Ovary (tissue), 7 donors: ENCODE measurements at regions not wholly inside any gene's neighbourhood (a gene's known extent, or its start where the extent isn't known, plus 50 kb on each side); places are given as distances from the start of the nearest gene placed in this dataset.

ENCODE experiments used
- DNase-seq, 5 donors: peaks; one replicate each; pipeline ENCODE4 v3.0.0-alpha.2; 2019 to 2020
- H3K27ac ChIP-seq, 2 donors: fragments of 200-600 bp; one replicate each; pipeline versions ENCODE4 v1.5.1 to v1.8.0; 2019 to 2022
- H3K27me3 ChIP-seq: fragments of 200-600 bp; one replicate; pipeline ENCODE4 v1.8.0; 2022
- H3K36me3 ChIP-seq: fragments of 200-600 bp; sonication (generic); one replicate; pipeline ENCODE4 v1.5.1; 2019
- H3K4me1 ChIP-seq: one replicate; pipeline ENCODE4 v1.8.1; 2013; ENCODE audit warnings: mild to moderate bottlenecking, moderate library complexity; ENCODE audit not compliant: insufficient read depth
- H3K4me3 ChIP-seq: fragments of 200-600 bp; sonication (generic); one replicate; pipeline ENCODE4 v1.5.1; 2017
- H3K9me3 ChIP-seq, 2 donors: fragments of 200-600 bp in 1 of 2; sonication (generic) in 1 of 2; one replicate each; pipeline versions ENCODE4 v1.5.1 to v1.8.1; 2013 to 2019; ENCODE audit warnings: mild to moderate bottlenecking in 1 of 2, moderate library complexity in 1 of 2
- EP300 ChIP-seq: sonication (generic); formaldehyde crosslinking; IDR thresholded peaks from one replicate; pipeline ENCODE4 v1.6.1; 2017; ENCODE audit warnings: antibody characterized with exemption
- POLR2A ChIP-seq: fragments of 450-650 bp; IDR thresholded peaks from one replicate; pipeline ENCODE4 v1.6.1; 2017; ENCODE audit warnings: antibody characterized with exemption, mild to moderate bottlenecking, moderate library complexity
- WGBS, 3 donors: extraction: QIAGEN DNeasy Blood & Tissue Kit in 1 of 3; methylation state at CpG; one replicate each; pipeline versions ENCODE4 v1.1.5 to v1.1.7; 2013 to 2017; 5-methylcytosine and 5-hydroxymethylcytosine counted together
- intact Hi-C, 4 donors: fragments of 100-400 bp; cut with DNase I; formaldehyde crosslinking; loops; one replicate each; pipeline versions ENCODE4 v1.11.0 to v1.15.1; 2022 to 2023
- TF ChIP-seq, protein P1 (sequence below), 3 donors: fragments of 450-650 bp in 2 of 3; fragments of 200-600 bp in 1 of 3; IDR thresholded peaks; one replicate each; pipeline versions ENCODE4 v1.5.1 to v1.8.0; 2016 to 2022; ENCODE audit warnings: antibody characterized with exemption in 3 of 3, mild to moderate bottlenecking in 1 of 3
- donor health status: DM: no; HTN: no; CAD: no; lungs with moderate emphysema.
- donor health status: DM: no; HTN: no; CAD: no.
- donor health status: Bipolar disorder and iron deficiency.
- donor health status: DM: no; HTN: no; CAD: no.
- donor health status: DM: yes; HTN: yes; CAD: no.

- no peak overlapping the region for H3K27ac ChIP-seq
- H3K36me3 ChIP-seq: no peaks in the 10 kb centered on the region
- 67 to 83% (median 78%) methylated on average over 1 of the region's 1 CpG for WGBS, 3 donors
- TF ChIP-seq EP300 (no peak), POLR2A (no peak)
- TF ChIP-seq, protein P1, sequence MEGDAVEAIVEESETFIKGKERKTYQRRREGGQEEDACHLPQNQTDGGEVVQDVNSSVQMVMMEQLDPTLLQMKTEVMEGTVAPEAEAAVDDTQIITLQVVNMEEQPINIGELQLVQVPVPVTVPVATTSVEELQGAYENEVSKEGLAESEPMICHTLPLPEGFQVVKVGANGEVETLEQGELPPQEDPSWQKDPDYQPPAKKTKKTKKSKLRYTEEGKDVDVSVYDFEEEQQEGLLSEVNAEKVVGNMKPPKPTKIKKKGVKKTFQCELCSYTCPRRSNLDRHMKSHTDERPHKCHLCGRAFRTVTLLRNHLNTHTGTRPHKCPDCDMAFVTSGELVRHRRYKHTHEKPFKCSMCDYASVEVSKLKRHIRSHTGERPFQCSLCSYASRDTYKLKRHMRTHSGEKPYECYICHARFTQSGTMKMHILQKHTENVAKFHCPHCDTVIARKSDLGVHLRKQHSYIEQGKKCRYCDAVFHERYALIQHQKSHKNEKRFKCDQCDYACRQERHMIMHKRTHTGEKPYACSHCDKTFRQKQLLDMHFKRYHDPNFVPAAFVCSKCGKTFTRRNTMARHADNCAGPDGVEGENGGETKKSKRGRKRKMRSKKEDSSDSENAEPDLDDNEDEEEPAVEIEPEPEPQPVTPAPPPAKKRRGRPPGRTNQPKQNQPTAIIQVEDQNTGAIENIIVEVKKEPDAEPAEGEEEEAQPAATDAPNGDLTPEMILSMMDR (IDR thresholded peaks at IDR 0.05): no peak
- no peak for DNase-seq
- no peak overlapping the region for H3K4me3 ChIP-seq
- H3K4me1 ChIP-seq: no peaks in the 10 kb centered on the region
- no peaks in the 10 kb centered on the region for H3K27me3 ChIP-seq
- peaks cover 0 to 4% of the 10 kb centered on the region in 2 donors for H3K9me3 ChIP-seq
- intact Hi-C loops: no loop called here
Observed at GRCh38 chr13:82569581-82569980, 1312.7 kb downstream of the SLITRK1 start.

DNA sequence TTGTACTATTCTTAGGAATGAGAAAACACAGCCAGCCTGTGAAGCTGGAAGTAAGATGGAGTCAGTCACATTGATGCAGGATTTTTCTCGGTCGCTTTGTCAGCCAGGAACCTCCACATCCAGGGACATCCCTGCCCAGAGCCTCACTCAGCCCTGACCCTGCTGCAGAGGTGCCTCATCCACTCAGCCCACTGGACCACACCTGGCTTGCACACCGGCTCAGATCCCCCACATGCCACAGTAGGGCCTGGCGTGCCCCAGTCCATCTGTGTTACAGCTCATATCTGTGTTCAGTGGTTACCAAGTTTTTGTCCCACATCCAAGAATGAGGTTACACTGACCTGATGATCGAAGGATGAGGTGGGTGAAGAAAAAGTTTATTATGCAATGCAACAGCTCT, 1315.4 kb downstream of the SLITRK1 start:
- H3K4me1 ChIP-seq: no peaks in the 10 kb centered on the region
- DNase-seq: no peak
- no peak overlapping the region for H3K27ac ChIP-seq
- no peaks in the 10 kb centered on the region for H3K36me3 ChIP-seq
- H3K4me3 ChIP-seq: no peak overlapping the region
- intact Hi-C loops: no loop called here
- no peaks in the 10 kb centered on the region for H3K27me3 ChIP-seq
- 71% methylated on average over 5 of the region's 5 CpGs for WGBS, 3 donors
- peaks cover 0 to 4% of the 10 kb centered on the region in 2 donors for H3K9me3 ChIP-seq
- TF ChIP-seq, protein P1 (IDR thresholded peaks at IDR 0.05): no peak
- TF ChIP-seq EP300 (no peak), POLR2A (no peak)

DNA sequence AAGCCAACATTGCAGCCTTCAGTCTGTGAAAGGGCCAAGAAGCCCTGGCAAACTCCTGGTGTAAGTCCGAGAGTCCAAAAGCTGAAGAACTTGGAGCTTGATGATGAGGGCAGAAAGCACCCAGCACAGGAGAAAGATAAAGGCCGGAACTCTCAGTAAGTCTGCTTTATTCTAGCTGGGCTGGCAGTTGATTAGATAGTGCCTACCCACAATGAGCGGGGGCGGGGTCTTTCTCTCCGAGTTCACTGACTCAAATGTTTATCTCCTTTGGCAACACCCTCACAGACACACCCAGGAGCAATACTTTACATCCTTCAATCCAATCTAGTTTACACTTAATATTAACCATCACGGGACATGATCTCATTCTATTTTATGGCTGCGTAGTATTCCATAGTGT, 1317.1 kb downstream of the SLITRK1 start:
- H3K27me3 ChIP-seq: peaks cover 3% of the 10 kb centered on the region
- no peak overlapping the region for H3K4me3 ChIP-seq
- H3K36me3 ChIP-seq: no peaks in the 10 kb centered on the region
- no peak for DNase-seq
- 71 to 88% (median 84%) methylated on average over 7 of the region's 7 CpGs for WGBS, 3 donors
- peaks cover 0 to 3% of the 10 kb centered on the region in 2 donors for H3K9me3 ChIP-seq
- intact Hi-C loops: no loop called here
- no peak overlapping the region for H3K27ac ChIP-seq
- H3K4me1 ChIP-seq: no peaks in the 10 kb centered on the region
- TF ChIP-seq EP300: no peak
- no peak for TF ChIP-seq POLR2A
- TF ChIP-seq, protein P1 (IDR thresholded peaks at IDR 0.05): no peak

- no peak overlapping the region for H3K4me3 ChIP-seq
- DNase-seq: no peak
- no peaks in the 10 kb centered on the region for H3K9me3 ChIP-seq
- no peak overlapping the region for H3K27ac ChIP-seq
- 72 to 80% (median 77%) methylated on average over 1 of the region's 1 CpG for WGBS, 3 donors
- no peaks in the 10 kb centered on the region for H3K4me1 ChIP-seq
- intact Hi-C loops: no loop called here
- H3K27me3 ChIP-seq: peaks cover 3% of the 10 kb centered on the region
- no peaks in the 10 kb centered on the region for H3K36me3 ChIP-seq
- TF ChIP-seq, protein P1 (IDR thresholded peaks at IDR 0.05): no peak
- TF ChIP-seq EP300: no peak
- no peak for TF ChIP-seq POLR2A
Observed at GRCh38 chr13:82560889-82561288, 1321.4 kb downstream of the SLITRK1 start.

DNA sequence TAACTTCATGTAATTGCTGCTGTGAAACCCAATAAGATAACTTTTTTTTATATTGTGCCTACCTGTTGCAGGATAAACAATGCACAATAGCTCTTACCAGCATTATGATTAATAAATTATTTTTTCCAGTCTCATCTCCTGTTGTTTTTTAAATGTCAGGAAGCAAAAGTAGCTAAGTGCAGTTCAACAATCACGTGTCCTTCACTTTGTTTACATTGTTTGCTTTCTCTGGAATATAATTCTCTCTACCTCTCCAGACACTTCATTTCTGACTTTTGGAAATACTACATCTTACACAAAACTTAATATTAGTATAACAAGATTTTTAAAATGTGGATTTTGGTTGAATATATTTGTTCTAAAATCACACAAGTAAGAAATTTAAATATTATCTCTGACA, 1359.4 kb downstream of the SLITRK1 start:
- no peak for DNase-seq
- Histone ChIP-seq H3K36me3 (no peaks in the 10 kb centered on the region), H3K27ac (no peak overlapping the region), H3K9me3 (no peaks in the 10 kb centered on the region), H3K4me1 (no peaks in the 10 kb centered on the region), H3K27me3 (no peaks in the 10 kb centered on the region), H3K4me3 (no peak overlapping the region)
- TF ChIP-seq, protein P1 (IDR thresholded peaks at IDR 0.05): no peak
- TF ChIP-seq POLR2A (no peak), EP300 (no peak)
- intact Hi-C loops: no loop called here
- WGBS, 3 donors: 3 to 15% (median 3%) methylated on average over 1 of the region's 1 CpG
